Right lobe of liver (tissue), 4 donors: ENCODE measurements at regions not wholly inside any gene's neighbourhood (a gene's known extent, or its start where the extent isn't known, plus 50 kb on each side); places are given as distances from the start of the nearest gene placed in this dataset.

Experiments
- POLR2A ChIP-seq: fragments of 450-650 bp; IDR thresholded peaks from one replicate; pipeline ENCODE4 v1.6.1; 2017; ENCODE audit warnings: antibody characterized with exemption, mild to moderate bottlenecking
- TF ChIP-seq, protein P1 (sequence below), 4 donors: fragments of 200-600 bp in 3 of 4; fragments of 450-650 bp in 1 of 4; IDR thresholded peaks; one replicate each; pipeline versions ENCODE4 v1.5.1 to v1.8.0; 2016 to 2022; ENCODE audit warnings: antibody characterized with exemption in 4 of 4, mild to moderate bottlenecking in 2 of 4
- donor health status: DM: no; HTN: no; CAD: no.
- donor health status: DM: no; HTN: no; CAD: no.
- donor health status: DM: no; HTN: yes; CAD: no.

DNA sequence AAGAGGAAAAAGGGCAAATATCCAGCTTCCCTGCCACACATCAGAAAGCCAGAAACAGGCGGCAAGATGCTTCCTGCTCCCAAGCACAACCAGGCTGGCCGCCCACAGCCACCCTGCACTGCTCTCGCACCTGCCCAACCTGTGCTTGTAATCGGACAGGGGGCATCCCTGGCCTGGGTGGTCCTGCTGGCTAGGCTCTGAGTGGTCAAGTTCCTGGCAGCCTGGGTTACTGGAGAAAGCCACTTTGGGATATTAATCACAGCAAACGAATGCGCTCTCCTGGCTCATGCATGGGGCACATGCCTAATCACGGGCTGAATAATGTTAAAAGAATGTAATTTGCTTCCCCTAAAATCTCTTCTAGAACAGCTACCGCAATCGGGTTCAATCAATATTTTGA, 442.4 kb downstream of the MCTP2 start:
- TF ChIP-seq, protein P1, sequence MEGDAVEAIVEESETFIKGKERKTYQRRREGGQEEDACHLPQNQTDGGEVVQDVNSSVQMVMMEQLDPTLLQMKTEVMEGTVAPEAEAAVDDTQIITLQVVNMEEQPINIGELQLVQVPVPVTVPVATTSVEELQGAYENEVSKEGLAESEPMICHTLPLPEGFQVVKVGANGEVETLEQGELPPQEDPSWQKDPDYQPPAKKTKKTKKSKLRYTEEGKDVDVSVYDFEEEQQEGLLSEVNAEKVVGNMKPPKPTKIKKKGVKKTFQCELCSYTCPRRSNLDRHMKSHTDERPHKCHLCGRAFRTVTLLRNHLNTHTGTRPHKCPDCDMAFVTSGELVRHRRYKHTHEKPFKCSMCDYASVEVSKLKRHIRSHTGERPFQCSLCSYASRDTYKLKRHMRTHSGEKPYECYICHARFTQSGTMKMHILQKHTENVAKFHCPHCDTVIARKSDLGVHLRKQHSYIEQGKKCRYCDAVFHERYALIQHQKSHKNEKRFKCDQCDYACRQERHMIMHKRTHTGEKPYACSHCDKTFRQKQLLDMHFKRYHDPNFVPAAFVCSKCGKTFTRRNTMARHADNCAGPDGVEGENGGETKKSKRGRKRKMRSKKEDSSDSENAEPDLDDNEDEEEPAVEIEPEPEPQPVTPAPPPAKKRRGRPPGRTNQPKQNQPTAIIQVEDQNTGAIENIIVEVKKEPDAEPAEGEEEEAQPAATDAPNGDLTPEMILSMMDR (IDR thresholded peaks at IDR 0.05): no peak
- TF ChIP-seq POLR2A: no peak
